T-helper 2 cell treated with Interferon-gamma antibody and Interleukin-4, amounts not matched to agents 100 ng/mL and 5 ng/mL, for 36 hours (primary cell): ENCODE measurements at regions not wholly inside any gene's neighbourhood (a gene's known extent, or its start where the extent isn't known, plus 50 kb on each side); places are given as distances from the start of the nearest gene placed in this dataset.

Experiments
- intact Hi-C: fragments of 100-400 bp; cut with micrococcal nuclease; formaldehyde crosslinking; loops from one replicate; pipeline ENCODE4 v1.15.1; 2023

- intact Hi-C loops, result no loop called here
Measured at GRCh38 chr3:22296601-22297000, 545.6 kb upstream of the ZNF385D start.

- intact Hi-C loops, result no loop called here
Measured at GRCh38 chr3:22297436-22297835, 546.4 kb upstream of the ZNF385D start.

GRCh38 chr3:22306454-22306853 lies 555.4 kb upstream of the ZNF385D start:
- intact Hi-C loops, result no loop called here

GRCh38 chr3:22308871-22309270 lies 557.9 kb upstream of the ZNF385D start:
- intact Hi-C loops, result no loop called here

GRCh38 chr3:22315925-22316324 lies 564.9 kb upstream of the ZNF385D start:
- intact Hi-C loops, result no loop called here

- intact Hi-C loops, result no loop called here
Measured at GRCh38 chr3:22318325-22318724, 567.3 kb upstream of the ZNF385D start.

- intact Hi-C loops, result no loop called here
Measured at GRCh38 chr3:22319446-22319845, 568.4 kb upstream of the ZNF385D start.

- intact Hi-C loops, result no loop called here
Measured at GRCh38 chr3:22322861-22323260, 571.9 kb upstream of the ZNF385D start.

- intact Hi-C loops, result no loop called here
Measured at GRCh38 chr3:22326305-22326704, 575.3 kb upstream of the ZNF385D start.

- intact Hi-C loops, result no loop called here
Measured at GRCh38 chr3:22334996-22335395, 584.0 kb upstream of the ZNF385D start.

- intact Hi-C loops, result no loop called here
Measured at GRCh38 chr3:22349215-22349851, 598.3 kb upstream of the ZNF385D start.

GRCh38 chr3:22351806-22352205 lies 600.8 kb upstream of the ZNF385D start:
- intact Hi-C loops, result no loop called here

- intact Hi-C loops, result no loop called here
Measured at GRCh38 chr3:22353126-22353525, 602.1 kb upstream of the ZNF385D start.

- intact Hi-C loops, result no loop called here
Measured at GRCh38 chr3:22358334-22358733, 607.3 kb upstream of the ZNF385D start.

- intact Hi-C loops, result no loop called here
Measured at GRCh38 chr3:22360164-22360563, 609.2 kb upstream of the ZNF385D start.

GRCh38 chr3:22360970-22361369 lies 610.0 kb upstream of the ZNF385D start:
- intact Hi-C loops, result no loop called here

GRCh38 chr3:22361521-22361920 lies 610.5 kb upstream of the ZNF385D start:
- intact Hi-C loops, result no loop called here

- intact Hi-C loops, result no loop called here
Measured at GRCh38 chr3:22364851-22365250, 613.8 kb upstream of the ZNF385D start.

- intact Hi-C loops, result no loop called here
Measured at GRCh38 chr3:22366781-22367180, 615.8 kb upstream of the ZNF385D start.

GRCh38 chr3:22371036-22371435 lies 620.0 kb upstream of the ZNF385D start:
- intact Hi-C loops, result no loop called here

- intact Hi-C loops, result no loop called here
Measured at GRCh38 chr3:22371607-22372291, 620.7 kb upstream of the ZNF385D start.

GRCh38 chr3:22372292-22373062 lies 621.5 kb upstream of the ZNF385D start:
- intact Hi-C loops, result no loop called here
